Gastroesophageal sphincter (tissue), 3 donors: ENCODE measurements at regions not wholly inside any gene's neighbourhood (a gene's known extent, or its start where the extent isn't known, plus 50 kb on each side); places are given as distances from the start of the nearest gene placed in this dataset.

Experiments
- EP300 ChIP-seq: sonication (generic); formaldehyde crosslinking; IDR thresholded peaks from one replicate; pipeline ENCODE4 v1.6.1; 2017; ENCODE audit warnings: antibody characterized with exemption, mild to moderate bottlenecking
- POLR2A ChIP-seq, 2 donors: fragments of 450-650 bp; IDR thresholded peaks; one replicate each; pipeline ENCODE4 v1.6.1; 2017; ENCODE audit warnings: antibody characterized with exemption in 2 of 2, mild to moderate bottlenecking in 2 of 2, moderate library complexity in 1 of 2
- POLR2AphosphoS5 ChIP-seq: sonication (generic); formaldehyde crosslinking; IDR thresholded peaks from one replicate; pipeline ENCODE4 v1.6.1; 2017; ENCODE audit warnings: antibody characterized with exemption
- TF ChIP-seq, protein P1 (sequence below), 4 experiments: fragments of 200-600 bp in 2 of 4; fragments of 450-650 bp in 2 of 4; sonication (generic) in 1 of 4; IDR thresholded peaks; one replicate each; pipeline ENCODE4 v1.5.1; 2017 to 2019; ENCODE audit warnings: antibody characterized with exemption in 4 of 4, mild to moderate bottlenecking in 2 of 4, moderate library complexity in 2 of 4

DNA sequence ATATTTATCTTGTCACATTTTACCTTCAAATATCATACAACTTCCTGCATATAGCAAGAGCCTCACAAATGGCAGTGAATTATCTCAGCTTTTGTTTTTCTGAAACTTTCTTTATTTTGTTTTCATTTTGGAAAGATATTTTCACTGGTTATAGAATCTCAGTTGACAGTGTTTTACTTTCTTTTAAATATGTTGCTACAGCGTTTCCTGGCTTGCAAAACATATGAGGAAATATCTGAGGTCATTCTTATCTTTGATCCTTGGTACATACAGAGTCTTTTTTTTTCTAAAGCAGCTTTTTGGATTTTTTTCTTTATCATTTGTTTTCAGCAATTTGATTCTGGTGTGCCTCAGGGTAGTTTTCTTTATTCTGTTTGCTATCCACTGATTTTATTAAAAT lies 77.6 kb upstream of the CEP78 start:
- TF ChIP-seq, protein P1, sequence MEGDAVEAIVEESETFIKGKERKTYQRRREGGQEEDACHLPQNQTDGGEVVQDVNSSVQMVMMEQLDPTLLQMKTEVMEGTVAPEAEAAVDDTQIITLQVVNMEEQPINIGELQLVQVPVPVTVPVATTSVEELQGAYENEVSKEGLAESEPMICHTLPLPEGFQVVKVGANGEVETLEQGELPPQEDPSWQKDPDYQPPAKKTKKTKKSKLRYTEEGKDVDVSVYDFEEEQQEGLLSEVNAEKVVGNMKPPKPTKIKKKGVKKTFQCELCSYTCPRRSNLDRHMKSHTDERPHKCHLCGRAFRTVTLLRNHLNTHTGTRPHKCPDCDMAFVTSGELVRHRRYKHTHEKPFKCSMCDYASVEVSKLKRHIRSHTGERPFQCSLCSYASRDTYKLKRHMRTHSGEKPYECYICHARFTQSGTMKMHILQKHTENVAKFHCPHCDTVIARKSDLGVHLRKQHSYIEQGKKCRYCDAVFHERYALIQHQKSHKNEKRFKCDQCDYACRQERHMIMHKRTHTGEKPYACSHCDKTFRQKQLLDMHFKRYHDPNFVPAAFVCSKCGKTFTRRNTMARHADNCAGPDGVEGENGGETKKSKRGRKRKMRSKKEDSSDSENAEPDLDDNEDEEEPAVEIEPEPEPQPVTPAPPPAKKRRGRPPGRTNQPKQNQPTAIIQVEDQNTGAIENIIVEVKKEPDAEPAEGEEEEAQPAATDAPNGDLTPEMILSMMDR (IDR thresholded peaks at IDR 0.05), result no peak
- TF ChIP-seq POLR2A (IDR thresholded peaks at IDR 0.05), result no peak
- TF ChIP-seq POLR2AphosphoS5, result no peak
- TF ChIP-seq EP300, result no peak
